GM19452 (cell line): ENCODE measurements at regions not wholly inside any gene's neighbourhood (a gene's known extent, or its start where the extent isn't known, plus 50 kb on each side); places are given as distances from the start of the nearest gene placed in this dataset.
A peak's percentile ranks its signal among the peaks of the same experiment; 100 is the strongest.

Experiments used
- ATAC-seq: cut with Tn5 transposase; IDR thresholded peaks from one replicate; pipeline ENCODE4 v1.9.1; 2021; ENCODE audit not compliant: unreplicated experiment

DNA sequence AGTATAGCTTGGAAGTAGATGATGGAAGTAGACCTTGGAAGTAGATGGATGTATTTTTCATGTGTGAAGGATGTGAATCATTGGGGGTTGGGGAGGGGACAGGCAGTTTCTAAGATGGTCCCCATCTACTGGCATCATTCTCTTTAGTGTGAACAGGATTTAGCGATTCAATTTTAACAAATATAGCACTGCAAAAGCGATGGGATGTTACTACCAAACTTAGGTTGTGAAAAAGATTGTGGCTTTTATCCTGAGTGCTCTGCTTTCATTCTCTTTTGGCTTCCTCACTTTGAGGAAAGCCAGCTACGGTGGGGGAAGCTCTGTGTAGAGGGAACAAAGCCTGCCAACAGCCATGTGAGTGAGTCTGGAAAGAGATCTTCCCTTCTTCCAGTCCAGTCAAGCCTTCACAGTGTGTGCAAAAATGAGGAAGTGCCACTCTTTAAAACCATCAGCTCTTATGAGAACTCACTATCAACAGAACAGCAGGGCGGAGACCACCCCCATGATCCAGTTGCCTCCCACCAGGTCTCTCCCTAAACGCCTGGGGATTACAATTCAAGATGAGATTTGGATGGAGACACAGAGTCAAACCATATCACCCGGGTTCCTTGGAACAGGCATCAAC, 441.4 kb downstream of the SH3GL2 start:
- ATAC-seq: no peak

- ATAC-seq: no peak
Observed at GRCh38 chr9:18022642-18023041, 443.8 kb downstream of the SH3GL2 start.

DNA sequence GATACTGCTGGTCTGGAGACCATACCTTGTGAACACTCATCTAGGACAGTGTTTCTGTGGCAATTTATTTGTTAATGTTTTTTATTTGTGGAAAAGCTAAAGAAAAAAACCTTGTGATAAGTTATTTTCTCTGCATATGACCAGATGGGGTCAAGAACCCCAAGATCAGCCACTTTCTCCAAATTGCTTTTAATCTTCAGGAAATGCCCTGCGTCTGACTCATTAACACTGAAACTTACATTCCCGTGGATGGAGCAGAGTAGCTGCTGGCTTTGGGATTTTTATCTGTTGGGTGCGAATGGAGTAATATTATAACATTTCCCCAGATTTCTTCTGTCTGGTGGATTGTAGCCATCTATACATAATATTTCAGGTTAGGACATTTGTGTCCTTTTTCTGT, 444.5 kb downstream of the SH3GL2 start:
- ATAC-seq: no peak

GRCh38 chr9:18032636-18033035, 441.3 kb upstream of the ADAMTSL1 start:
- ATAC-seq: no peak

GRCh38 chr9:18036422-18037187, 437.3 kb upstream of the ADAMTSL1 start:
- ATAC-seq: no peak

DNA sequence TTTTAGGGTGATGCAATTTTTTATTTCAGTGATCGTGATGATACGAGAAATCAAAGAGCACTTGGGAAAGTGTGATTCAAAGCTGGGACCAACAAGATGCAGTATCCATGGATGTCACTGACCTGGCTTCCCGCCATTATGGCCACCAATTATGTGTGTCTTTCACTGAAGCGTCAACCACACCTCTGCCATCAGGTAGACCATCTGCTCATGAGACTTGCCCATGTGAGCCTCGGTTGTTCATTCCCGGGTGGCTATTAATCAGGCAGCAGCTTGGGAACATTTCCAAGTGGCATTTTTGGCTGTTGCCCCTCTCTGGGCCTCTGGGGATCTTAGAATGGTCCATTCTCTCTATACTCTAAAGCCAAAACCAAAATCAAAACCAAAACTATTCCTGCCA, 436.0 kb upstream of the ADAMTSL1 start:
- no peak for ATAC-seq

GRCh38 chr9:18040327-18040726, 433.6 kb upstream of the ADAMTSL1 start:
- ATAC-seq: no peak

- ATAC-seq: no peak
Observed at GRCh38 chr9:18043978-18044377, 430.0 kb upstream of the ADAMTSL1 start.

- no peak for ATAC-seq
Observed at GRCh38 chr9:18045326-18045725, 428.6 kb upstream of the ADAMTSL1 start.

DNA sequence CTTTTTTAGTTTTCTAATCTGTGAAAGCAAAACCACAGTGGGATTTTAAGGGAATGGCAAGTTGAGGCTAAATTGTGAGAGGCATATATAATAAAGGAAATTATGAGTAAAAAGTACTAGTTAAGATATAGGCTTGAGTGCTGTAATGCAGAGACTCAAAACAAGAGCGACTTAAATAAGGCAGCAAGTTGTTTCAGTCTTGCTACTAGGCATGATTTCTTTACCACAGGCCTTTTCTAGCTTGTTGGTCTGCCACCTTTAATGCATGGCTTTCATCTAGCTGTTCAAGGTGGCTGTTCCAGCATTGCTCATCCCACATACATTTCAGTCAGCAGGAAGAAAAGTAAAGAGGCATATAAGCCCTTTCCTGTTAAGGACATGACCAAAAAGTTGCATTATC, 427.9 kb upstream of the ADAMTSL1 start:
- ATAC-seq: no peak

GRCh38 chr9:18051638-18052037, 422.3 kb upstream of the ADAMTSL1 start:
- no peak for ATAC-seq

DNA sequence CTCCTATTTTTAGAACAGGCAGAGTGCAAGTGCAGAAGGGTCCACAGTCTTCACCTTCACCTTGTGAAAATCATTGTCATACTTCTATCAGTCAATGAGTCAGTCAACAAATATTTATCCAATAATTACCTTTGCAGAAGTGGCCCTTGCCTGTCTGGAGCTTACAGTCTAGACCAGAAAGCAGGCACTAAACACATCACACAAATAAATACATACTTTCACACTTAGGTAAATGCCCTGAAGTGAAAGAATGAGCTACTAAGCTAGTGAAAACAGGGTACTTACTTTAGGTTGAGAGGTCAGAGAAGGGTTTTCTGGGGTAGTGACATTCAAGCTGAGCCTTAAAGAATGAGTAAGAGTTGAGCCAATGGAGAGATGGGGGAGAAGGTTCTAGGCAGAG, 421.9 kb upstream of the ADAMTSL1 start:
- ATAC-seq: no peak

- no peak for ATAC-seq
Observed at GRCh38 chr9:18056269-18056992, 417.5 kb upstream of the ADAMTSL1 start.

GRCh38 chr9:18056993-18057369, 417.0 kb upstream of the ADAMTSL1 start:
- ATAC-seq: peak; percentile 94

- no peak for ATAC-seq
Observed at GRCh38 chr9:18058564-18059442, 415.1 kb upstream of the ADAMTSL1 start.

GRCh38 chr9:18059447-18059846, 414.5 kb upstream of the ADAMTSL1 start:
- ATAC-seq: no peak

GRCh38 chr9:18060269-18060934, 413.6 kb upstream of the ADAMTSL1 start:
- ATAC-seq: no peak

GRCh38 chr9:18061332-18061731, 412.6 kb upstream of the ADAMTSL1 start:
- no peak for ATAC-seq

DNA sequence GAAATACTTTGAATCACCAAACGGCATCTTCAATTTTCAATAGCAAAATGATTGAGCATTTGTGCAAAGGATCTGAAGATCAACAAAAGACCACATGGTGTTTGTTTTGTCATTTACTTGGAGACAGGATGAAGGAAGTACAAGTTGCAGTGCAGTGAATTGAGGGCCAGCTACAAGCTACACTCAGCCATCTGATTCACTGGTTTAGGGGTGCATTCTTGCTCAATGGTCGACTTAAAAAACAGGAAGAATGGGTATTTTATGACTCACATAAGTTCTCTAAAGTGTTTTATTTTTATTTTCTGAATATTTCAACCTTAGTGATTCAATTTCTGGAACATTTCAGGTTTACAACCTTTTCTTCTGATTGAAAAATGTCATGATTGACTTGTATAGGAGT, 412.1 kb upstream of the ADAMTSL1 start:
- ATAC-seq: no peak

DNA sequence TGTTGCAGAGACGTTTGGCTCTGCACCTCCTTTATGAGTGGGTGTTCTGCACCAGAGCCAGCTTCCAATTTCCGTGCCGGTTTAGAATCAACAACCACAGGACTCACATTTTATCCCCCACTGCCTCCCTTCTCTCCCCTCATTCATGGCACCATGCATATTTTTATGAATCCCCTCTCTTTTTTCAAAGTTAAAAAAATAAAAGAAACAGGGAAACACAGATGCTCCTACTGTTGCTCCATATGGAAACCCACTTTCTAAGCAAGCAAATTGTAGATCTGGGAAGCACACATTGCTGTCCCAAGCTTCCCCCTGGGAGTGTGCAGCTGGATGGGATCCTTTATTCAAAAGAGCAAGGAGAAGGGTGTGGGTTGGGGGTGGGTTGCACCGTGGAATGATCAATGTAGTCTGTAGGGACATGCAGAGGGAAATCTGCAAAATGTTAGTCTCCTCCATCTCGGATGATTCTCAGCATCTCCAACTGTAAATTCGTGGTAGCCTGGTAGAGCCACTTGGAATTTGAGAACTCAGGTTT, 410.0 kb upstream of the ADAMTSL1 start:
- no peak for ATAC-seq
